ENCODE measurements at regions not wholly inside any gene's neighbourhood (a gene's known extent, or its start where the extent isn't known, plus 50 kb on each side); places are given as distances from the start of the nearest gene placed in this dataset.
A peak's percentile ranks its signal among the peaks of the same experiment; 100 is the strongest.

- peak in 3 of 4 donors; percentile 49 to 73 (median 65) for ATAC-seq
- H3K9me3 ChIP-seq, result no peaks in the 10 kb centered on the region
- TF ChIP-seq CTCF (IDR thresholded peaks at IDR 0.05) (no peak), POLR2A (IDR thresholded peaks at IDR 0.05) (no peak)
- H3K27ac ChIP-seq, result peak overlapping the region in 2 of 12 donors; percentile 7 to 20
- H3K4me1 ChIP-seq, result peaks cover 0 to 22% (median 9%) of the 10 kb centered on the region in 12 donors
- H3K27me3 ChIP-seq, result no peaks in the 10 kb centered on the region
- peak overlapping the region in 6 of 12 donors; percentile 2 to 32 (median 5) for H3K4me3 ChIP-seq
- intact Hi-C loops (cut with DNase I), result loop anchor here in 3 of 10 donors (10.0 kb wide), 3 partner anchors 87 to 103 kb away; no protein-coding TSS in a partner anchor
- WGBS, 4 donors, result 16 to 24% (median 18%) methylated on average over 3 of the region's 3 CpGs
- no peaks in the 10 kb centered on the region for H3K36me3 ChIP-seq
- DNase-seq, result no peak
Observed at GRCh38 chr10:60541451-60541850, 151.8 kb upstream of the ANK3 start.

DNA sequence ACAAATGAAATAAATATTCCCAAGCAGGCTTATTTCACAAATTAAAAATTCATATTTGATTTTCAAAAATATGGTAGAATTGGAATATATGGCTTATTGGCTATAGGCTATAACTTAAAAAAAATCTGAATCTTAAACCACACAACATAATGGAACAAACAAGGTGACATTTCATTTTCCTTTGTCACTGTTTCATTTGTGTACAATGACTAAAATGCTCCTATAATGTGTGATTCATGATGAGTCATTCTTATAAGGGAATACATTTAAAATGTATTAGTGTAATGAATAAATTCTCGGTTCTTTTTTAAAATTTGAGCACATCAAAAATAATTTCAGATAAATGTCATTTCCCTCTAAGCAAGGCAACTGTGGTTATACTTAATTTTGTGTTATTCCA is 148.0 kb upstream of the ANK3 start:
- Histone ChIP-seq H3K27me3 (no peaks in the 10 kb centered on the region), H3K4me1 (peaks cover 0 to 21% (median 8%) of the 10 kb centered on the region in 12 donors)
- WGBS, 4 donors, result 83 to 95% (median 88%) methylated on average over 1 of the region's 1 CpG

DNA sequence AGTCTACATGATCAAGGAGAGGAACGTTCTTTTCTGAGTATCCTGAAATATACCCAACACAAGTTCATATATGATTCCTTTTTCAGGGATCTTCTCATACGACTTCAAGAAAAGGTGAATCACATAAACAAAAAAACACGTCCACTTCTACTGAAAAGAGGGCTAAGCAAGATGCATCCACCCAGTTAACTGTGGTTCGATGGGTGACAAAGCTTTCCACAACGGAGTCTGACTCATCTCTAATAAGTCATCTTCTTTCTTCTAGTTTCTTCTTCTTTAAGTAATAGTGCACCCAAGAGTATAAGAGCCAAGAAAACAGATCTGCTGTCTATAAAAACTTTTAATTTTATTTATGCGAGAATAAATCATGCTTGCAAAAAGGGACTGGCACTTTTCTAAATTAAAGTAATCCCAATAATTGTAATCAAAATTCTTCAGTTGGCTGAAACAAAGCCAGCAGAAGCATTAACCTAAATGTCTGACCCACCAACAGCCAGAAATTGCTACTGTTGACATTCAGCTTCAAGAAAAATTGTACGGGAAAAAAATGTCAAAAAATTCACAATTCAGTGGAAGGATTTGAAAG is 146.9 kb upstream of the ANK3 start:
- WGBS, 4 donors, result 87 to 88% (median 87%) methylated on average over 7 of the region's 7 CpGs
- intact Hi-C loops (cut with DNase I), result no loop called here

More for the DNA sequence above, 148.0 kb upstream of the ANK3 start:
- DNase-seq (no peak), ATAC-seq (no peak)
- no peak for TF ChIP-seq POLR2A (IDR thresholded peaks at IDR 0.05)
- TF ChIP-seq CTCF (IDR thresholded peaks at IDR 0.05), result no peak
- Histone ChIP-seq H3K27ac (no peak overlapping the region), H3K9me3 (no peaks in the 10 kb centered on the region), H3K36me3 (no peaks in the 10 kb centered on the region), H3K4me3 (no peak overlapping the region)
- intact Hi-C loops (cut with DNase I), result no loop called here

DNA sequence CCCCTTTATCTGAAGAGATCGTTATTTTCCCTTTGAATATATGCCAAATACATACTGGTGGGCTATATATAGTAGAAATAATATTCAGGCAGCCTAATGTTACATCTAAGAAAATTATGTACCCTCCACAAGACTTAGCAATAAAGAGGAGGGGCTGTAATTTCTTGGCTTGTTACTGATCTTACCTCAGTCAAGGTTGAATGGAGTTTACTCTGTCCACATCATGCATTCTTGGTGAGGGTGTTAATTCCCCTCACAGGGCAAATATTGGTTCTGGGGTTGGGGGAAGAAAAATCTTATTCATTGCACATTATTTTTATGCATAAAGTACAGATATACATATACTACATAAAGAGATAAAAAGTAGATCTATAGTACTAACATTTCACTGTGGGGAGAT is 145.8 kb upstream of the ANK3 start:
- Histone ChIP-seq H3K27ac (no peak overlapping the region), H3K9me3 (no peaks in the 10 kb centered on the region), H3K4me1 (peaks cover 0 to 7% (median 0%) of the 10 kb centered on the region in 12 donors), H3K36me3 (no peaks in the 10 kb centered on the region), H3K4me3 (no peak overlapping the region), H3K27me3 (no peaks in the 10 kb centered on the region)
- 25 to 39% (median 28%) methylated on average over 1 of the region's 1 CpG for WGBS, 4 donors
- DNase-seq (no peak), ATAC-seq (no peak)
- TF ChIP-seq CTCF (IDR thresholded peaks at IDR 0.05) (no peak), POLR2A (IDR thresholded peaks at IDR 0.05) (no peak)
- intact Hi-C loops (cut with DNase I), result no loop called here

More for the DNA sequence above, 146.9 kb upstream of the ANK3 start:
- no peak overlapping the region for H3K4me3 ChIP-seq
- ATAC-seq (no peak), DNase-seq (no peak)
- no peaks in the 10 kb centered on the region for H3K36me3 ChIP-seq
- H3K27ac ChIP-seq, result no peak overlapping the region
- no peaks in the 10 kb centered on the region for H3K27me3 ChIP-seq
- H3K4me1 ChIP-seq, result peaks cover 0 to 16% (median 4%) of the 10 kb centered on the region in 12 donors
- H3K9me3 ChIP-seq, result no peaks in the 10 kb centered on the region
- no peak for TF ChIP-seq CTCF (IDR thresholded peaks at IDR 0.05)
- no peak for TF ChIP-seq POLR2A (IDR thresholded peaks at IDR 0.05)

Data from heart left ventricle (tissue), 16 donors.